NB4 (cell line): ENCODE measurements at regions not wholly inside any gene's neighbourhood (a gene's known extent, or its start where the extent isn't known, plus 50 kb on each side); places are given as distances from the start of the nearest gene placed in this dataset.

ENCODE experiments used
- DNase-seq: peaks from one replicate; pipeline ENCODE4 v3.0.0; 2010; ENCODE audit warnings: low read depth
- H3K4me3 ChIP-seq: one replicate; pipeline ENCODE4 v1.5.1; 2011; ENCODE audit warnings: mild to moderate bottlenecking, low read depth, low read length, moderate library complexity
- CTCF ChIP-seq: IDR thresholded peaks from one replicate; pipeline ENCODE4 v1.5.1; 2012; ENCODE audit warnings: low read depth, low read length
- MAX ChIP-seq: IDR thresholded peaks from 2 replicates; pipeline ENCODE4 v1.6.1; 2011; ENCODE audit warnings: low read depth, low read length
- MYC ChIP-seq: IDR thresholded peaks from 2 replicates; pipeline ENCODE4 v1.6.1; 2011; ENCODE audit warnings: low read depth, low read length
- POLR2A ChIP-seq: IDR thresholded peaks from 2 replicates; pipeline ENCODE4 v1.6.1; 2011; ENCODE audit warnings: mild to moderate bottlenecking; ENCODE audit not compliant: insufficient read length; ENCODE audit errors: extremely low read depth

- no peak overlapping the region for H3K4me3 ChIP-seq
- no peak for TF ChIP-seq MAX
- no peak for TF ChIP-seq MYC
- TF ChIP-seq CTCF = no peak
- TF ChIP-seq POLR2A = no peak
- DNase-seq = no peak
Measured at GRCh38 chr20:60974441-60974945, 277.6 kb upstream of the CDH4 start.

- no peak overlapping the region for H3K4me3 ChIP-seq
- no peak for DNase-seq
- TF ChIP-seq MAX = no peak
- TF ChIP-seq MYC = no peak
- no peak for TF ChIP-seq CTCF
- TF ChIP-seq POLR2A = no peak
Measured at GRCh38 chr20:60976139-60976538, 275.9 kb upstream of the CDH4 start.

GRCh38 chr20:60976913-60977312 lies 275.1 kb upstream of the CDH4 start:
- H3K4me3 ChIP-seq = no peak overlapping the region
- TF ChIP-seq POLR2A = no peak
- peak; percentile 9 for TF ChIP-seq CTCF
- no peak for DNase-seq

GRCh38 chr20:60977901-60978300 lies 274.2 kb upstream of the CDH4 start:
- TF ChIP-seq CTCF (no peak), MYC (no peak), POLR2A (no peak)
- H3K4me3 ChIP-seq = no peak overlapping the region
- no peak for DNase-seq

- H3K4me3 ChIP-seq = no peak overlapping the region
- DNase-seq = no peak
- TF ChIP-seq MYC (no peak), CTCF (no peak), POLR2A (no peak), MAX (no peak)
Measured at GRCh38 chr20:60984666-60985065, 267.4 kb upstream of the CDH4 start.

GRCh38 chr20:60986506-60987156 lies 265.4 kb upstream of the CDH4 start:
- TF ChIP-seq CTCF = no peak
- no peak for TF ChIP-seq POLR2A
- no peak for TF ChIP-seq MAX
- TF ChIP-seq MYC = no peak
- H3K4me3 ChIP-seq = no peak overlapping the region
- DNase-seq = no peak
